PC-3 (cell line): ENCODE measurements at regions not wholly inside any gene's neighbourhood (a gene's known extent, or its start where the extent isn't known, plus 50 kb on each side); places are given as distances from the start of the nearest gene placed in this dataset.

Experiments used
- ATAC-seq: fragments of 200-7000 bp; cut with Tn5 transposase; 2 replicates; pipeline ENCODE4 v1.9.1; 2020; ENCODE audit warnings: mild to moderate bottlenecking, moderate library complexity
- BruUV-seq: library from RNA; stranded (reverse); fragments of 400-500 nt; replicated peaks from 2 replicates; lab custom pipeline; 2021; lab: Mats Ljungman, UMichigan
- CTCF ChIA-PET: fragments of 300-600 bp; sonication (Branson Sonifier 250); formaldehyde crosslinking; loops from one replicate; lab custom pipeline; 2022; ENCODE audit warnings: antibody characterized with exemption; lab: Charles Lee
- POLR2A ChIA-PET: fragments of 300-600 bp; sonication (Branson Sonifier 250); formaldehyde crosslinking; loops from one replicate; lab custom pipeline; 2022; ENCODE audit warnings: antibody characterized with exemption; ENCODE audit not compliant: unreplicated experiment; lab: Charles Lee
- DNase-seq: peaks from one replicate; pipeline ENCODE4 v3.0.0-alpha.2; 2015
- H2AFZ ChIP-seq: fragments of 300-600 bp; sonication (generic); 2 replicates; pipeline ENCODE4 v1.6.0; 2016; ENCODE audit warnings: antibody characterized with exemption, low read length
- H3F3A ChIP-seq: fragments of 300-600 bp; sonication (generic); one replicate; pipeline ENCODE4 v1.6.0; 2017; ENCODE audit warnings: antibody characterized with exemption, low read length, control low read depth, mild to moderate bottlenecking; ENCODE audit not compliant: unreplicated experiment
- H3K27ac ChIP-seq: fragments of 300-600 bp; sonication (generic); 2 replicates; pipeline ENCODE4 v1.5.1; 2016; ENCODE audit warnings: mild to moderate bottlenecking, low read length
- H3K27me3 ChIP-seq: fragments of 300-600 bp; sonication (generic); 2 replicates; pipeline ENCODE4 v1.6.1; 2016; ENCODE audit warnings: low read length, mixed read lengths
- H3K36me3 ChIP-seq: fragments of 300-600 bp; sonication (generic); 2 replicates; pipeline ENCODE4 v1.6.1; 2016; ENCODE audit warnings: low read depth, mixed run types, low read length, mixed read lengths
- H3K4me1 ChIP-seq: fragments of 300-600 bp; sonication (generic); 2 replicates; pipeline ENCODE4 v1.5.1; 2016; ENCODE audit warnings: low read length; ENCODE audit not compliant: insufficient read depth
- H3K4me2 ChIP-seq: fragments of 300-600 bp; sonication (generic); 2 replicates; pipeline ENCODE4 v1.6.0; 2016; ENCODE audit warnings: low read length
- H3K4me3 ChIP-seq: fragments of 300-600 bp; sonication (generic); 2 replicates; pipeline ENCODE4 v1.5.1; 2016; ENCODE audit warnings: mild to moderate bottlenecking, low read length, mixed read lengths
- H3K79me2 ChIP-seq: fragments of 300-600 bp; sonication (generic); 2 replicates; pipeline ENCODE4 v1.6.1; 2017; ENCODE audit warnings: low read length, mixed read lengths
- H3K9ac ChIP-seq: fragments of 300-600 bp; sonication (generic); 2 replicates; pipeline ENCODE4 v1.6.0; 2016; ENCODE audit warnings: mild to moderate bottlenecking, low read length
- H3K9me2 ChIP-seq: fragments of 300-600 bp; sonication (generic); replicated peaks from 2 replicates; pipeline ENCODE4 v1.6.1; 2016; ENCODE audit warnings: mixed run types, low read length, mixed read lengths
- H3K9me3 ChIP-seq: fragments of 300-600 bp; sonication (generic); 2 replicates; pipeline ENCODE4 v1.6.1; 2016; ENCODE audit warnings: low read length, mixed read lengths
- H4K20me1 ChIP-seq: fragments of 300-600 bp; sonication (generic); 2 replicates; pipeline ENCODE4 v1.6.1; 2016; ENCODE audit warnings: low read length, mixed read lengths
- CTCF ChIP-seq: fragments of 300-600 bp; sonication (generic); conservative IDR thresholded peaks from 2 replicates; pipeline ENCODE4 v1.5.1; 2017; ENCODE audit warnings: antibody characterized with exemption, low read depth, mild to moderate bottlenecking, low read length
- EZH2 ChIP-seq: fragments of 300-600 bp; sonication (generic); IDR thresholded peaks from one replicate; pipeline ENCODE4 v1.6.1; 2017; ENCODE audit warnings: antibody characterized with exemption, mild to moderate bottlenecking, low read length; ENCODE audit not compliant: unreplicated experiment
- EZH2phosphoT487 ChIP-seq: fragments of 300-600 bp; sonication (generic); IDR thresholded peaks from 2 replicates; pipeline ENCODE4 v1.6.1; 2018; ENCODE audit warnings: mild to moderate bottlenecking, antibody characterized with exemption, low read length, borderline replicate concordance
- intact Hi-C: fragments of 100-400 bp; cut with micrococcal nuclease; formaldehyde crosslinking; loops from 2 replicates; pipeline ENCODE4 v1.9.0; 2023

GRCh38 chr22:40120848-40121247 lies 56.9 kb upstream of the TNRC6B start:
- ChIA-PET CTCF (no interaction called here), POLR2A (no interaction called here)
- H3K4me3 ChIP-seq, result no peak overlapping the region
- no TSS peak for BruUV-seq
- no peak for DNase-seq
- no peak overlapping the region for H3K4me2 ChIP-seq
- H3K9ac ChIP-seq, result no peak overlapping the region
- H3K27me3 ChIP-seq, result no peaks in the 10 kb centered on the region
- no peaks in the 10 kb centered on the region for H3F3A ChIP-seq
- H3K4me1 ChIP-seq, result no peaks in the 10 kb centered on the region
- intact Hi-C loops, result no loop called here
- H3K9me2 ChIP-seq, result no peaks in the 10 kb centered on the region
- TF ChIP-seq EZH2 (no peak), CTCF (no peak)
- no peak overlapping the region for H2AFZ ChIP-seq
- H4K20me1 ChIP-seq, result no peaks in the 10 kb centered on the region
- no peak for ATAC-seq
- no peaks in the 10 kb centered on the region for H3K36me3 ChIP-seq
- H3K9me3 ChIP-seq, result no peaks in the 10 kb centered on the region
- no peak overlapping the region for H3K27ac ChIP-seq
- no peaks in the 10 kb centered on the region for H3K79me2 ChIP-seq

- H3K9me3 ChIP-seq, result no peaks in the 10 kb centered on the region
- H3K9me2 ChIP-seq, result no peaks in the 10 kb centered on the region
- no peaks in the 10 kb centered on the region for H3F3A ChIP-seq
- H3K79me2 ChIP-seq, result no peaks in the 10 kb centered on the region
- no peak overlapping the region for H3K9ac ChIP-seq
- TF ChIP-seq CTCF (no peak), EZH2phosphoT487 (no peak), EZH2 (no peak)
- POLR2A ChIA-PET, result no interaction called here
- DNase-seq (no peak), ATAC-seq (no peak)
- H3K4me1 ChIP-seq, result no peaks in the 10 kb centered on the region
- CTCF ChIA-PET, result no interaction called here
- H2AFZ ChIP-seq, result no peak overlapping the region
- no peaks in the 10 kb centered on the region for H4K20me1 ChIP-seq
- no peak overlapping the region for H3K27ac ChIP-seq
- no peak overlapping the region for H3K4me2 ChIP-seq
- H3K4me3 ChIP-seq, result no peak overlapping the region
- H3K36me3 ChIP-seq, result no peaks in the 10 kb centered on the region
- intact Hi-C loops, result no loop called here
- no TSS peak for BruUV-seq
- H3K27me3 ChIP-seq, result no peaks in the 10 kb centered on the region
Measured at GRCh38 chr22:40121461-40121860, 56.3 kb upstream of the TNRC6B start.

GRCh38 chr22:40122792-40123191 lies 54.9 kb upstream of the TNRC6B start:
- Histone ChIP-seq H3K9ac (no peak overlapping the region), H3K4me3 (no peak overlapping the region), H3K27me3 (no peaks in the 10 kb centered on the region), H3K79me2 (no peaks in the 10 kb centered on the region), H3K4me1 (no peaks in the 10 kb centered on the region), H3K36me3 (no peaks in the 10 kb centered on the region), H4K20me1 (no peaks in the 10 kb centered on the region), H3K27ac (no peak overlapping the region), H3K4me2 (no peak overlapping the region), H3K9me3 (no peaks in the 10 kb centered on the region), H2AFZ (no peak overlapping the region), H3K9me2 (no peaks in the 10 kb centered on the region), H3F3A (no peaks in the 10 kb centered on the region)
- DNase-seq (no peak), ATAC-seq (no peak)
- no peak for TF ChIP-seq EZH2
- no peak for TF ChIP-seq CTCF
- TF ChIP-seq EZH2phosphoT487, result no peak
- CTCF ChIA-PET, result interaction anchor here (0.6 kb wide), 1 partner anchor 579 kb away, joined by 3 read pairs; no protein-coding TSS in a partner anchor
- POLR2A ChIA-PET, result no interaction called here
- no TSS peak for BruUV-seq
- intact Hi-C loops, result no loop called here
